ENCODE measurements at regions not wholly inside any gene's neighbourhood (a gene's known extent, or its start where the extent isn't known, plus 50 kb on each side); places are given as distances from the start of the nearest gene placed in this dataset.

- DNase-seq (ENCODE audit: low read depth in 2 of 2): no peak
Observed at GRCh38 chr19:31706691-31707620, 357.7 kb upstream of the TSHZ3 start.

- DNase-seq (ENCODE audit: low read depth in 2 of 2): no peak
Observed at GRCh38 chr19:31708520-31708919, 359.3 kb upstream of the TSHZ3 start.

- DNase-seq (ENCODE audit: low read depth in 2 of 2): no peak
Observed at GRCh38 chr19:31709476-31709875, 360.2 kb upstream of the TSHZ3 start.

GRCh38 chr19:31715249-31715945 lies 366.2 kb upstream of the TSHZ3 start:
- no peak for DNase-seq (ENCODE audit: low read depth in 2 of 2)

DNA sequence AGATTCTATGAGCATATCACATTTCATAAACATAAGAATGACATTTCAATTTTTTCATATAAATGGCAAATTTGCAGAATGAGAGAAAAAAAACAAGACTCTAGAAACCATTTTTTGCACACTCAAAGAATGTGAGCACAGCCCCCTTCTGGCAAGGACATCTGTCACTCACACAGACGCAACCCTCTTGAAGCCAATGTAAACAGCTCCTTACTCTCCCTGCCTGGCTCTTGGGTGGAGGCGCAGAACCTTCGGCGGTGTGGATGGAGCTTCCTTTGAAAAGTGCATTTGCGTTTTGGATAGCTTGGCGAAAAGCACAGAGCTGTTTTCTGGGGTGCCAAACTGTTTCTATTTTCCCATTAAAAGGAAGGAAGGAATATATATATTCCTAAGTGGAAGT lies 367.6 kb upstream of the TSHZ3 start:
- no peak for DNase-seq (ENCODE audit: low read depth in 2 of 2)

GRCh38 chr19:31717269-31717923 lies 368.2 kb upstream of the TSHZ3 start:
- no peak for DNase-seq (ENCODE audit: low read depth in 2 of 2)

DNA sequence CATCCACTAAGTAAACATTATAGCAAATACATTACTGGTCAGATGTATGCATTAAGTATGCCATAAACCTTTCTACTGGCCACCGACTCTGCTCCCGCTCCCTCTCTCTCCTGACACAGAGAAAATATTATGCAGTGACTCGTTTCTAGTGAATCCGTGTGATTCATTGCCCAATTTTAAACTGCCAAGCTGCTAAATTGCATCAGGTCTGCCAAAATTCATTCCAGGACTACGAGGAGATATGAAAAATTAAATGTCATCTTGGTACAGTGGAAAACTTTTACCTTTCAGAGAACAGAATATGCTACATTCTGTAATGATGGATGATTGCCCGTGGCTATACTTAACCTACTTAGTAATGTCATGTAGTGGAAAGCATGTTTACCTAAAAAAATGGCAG lies 368.8 kb upstream of the TSHZ3 start:
- DNase-seq (ENCODE audit: low read depth in 2 of 2): no peak

DNA sequence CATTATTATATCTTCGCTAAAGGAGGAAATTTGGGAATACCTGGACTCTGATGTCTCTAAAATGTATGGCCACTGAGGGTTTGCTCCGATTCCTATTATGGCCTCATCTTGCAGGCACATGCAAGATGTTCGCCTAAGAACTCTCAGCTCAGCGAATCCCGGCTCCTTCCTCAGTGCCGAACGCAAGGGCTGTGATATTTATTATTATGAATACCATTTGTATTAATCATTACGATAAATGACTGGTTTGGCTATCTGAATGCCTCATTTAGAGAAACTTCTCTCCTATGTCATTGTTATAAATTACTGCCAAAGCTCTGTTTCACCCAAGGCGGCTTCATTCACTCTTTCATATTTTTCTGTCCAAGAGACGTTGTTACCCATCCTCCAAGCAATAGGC lies 369.7 kb upstream of the TSHZ3 start:
- no peak for DNase-seq (ENCODE audit: low read depth in 2 of 2)

DNA sequence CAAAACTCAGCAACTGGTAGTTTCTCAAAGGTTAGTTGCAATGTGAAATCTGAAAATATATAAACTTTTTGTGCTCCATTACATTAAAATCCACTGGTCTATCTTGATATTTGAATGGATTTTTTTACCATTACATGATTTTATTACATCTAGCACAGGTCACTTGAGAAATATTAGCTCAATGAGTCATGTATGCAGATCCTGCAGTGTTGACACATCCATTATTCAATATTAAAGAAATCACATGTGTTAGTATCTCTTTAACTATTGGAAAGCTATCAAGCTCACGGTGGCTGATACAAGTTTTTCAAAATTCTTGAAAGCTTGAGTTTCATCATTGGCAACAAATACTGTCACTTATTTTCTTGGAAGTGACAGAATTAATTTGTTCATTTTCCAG lies 373.9 kb upstream of the TSHZ3 start:
- no peak for DNase-seq (ENCODE audit: low read depth in 2 of 2)

DNA sequence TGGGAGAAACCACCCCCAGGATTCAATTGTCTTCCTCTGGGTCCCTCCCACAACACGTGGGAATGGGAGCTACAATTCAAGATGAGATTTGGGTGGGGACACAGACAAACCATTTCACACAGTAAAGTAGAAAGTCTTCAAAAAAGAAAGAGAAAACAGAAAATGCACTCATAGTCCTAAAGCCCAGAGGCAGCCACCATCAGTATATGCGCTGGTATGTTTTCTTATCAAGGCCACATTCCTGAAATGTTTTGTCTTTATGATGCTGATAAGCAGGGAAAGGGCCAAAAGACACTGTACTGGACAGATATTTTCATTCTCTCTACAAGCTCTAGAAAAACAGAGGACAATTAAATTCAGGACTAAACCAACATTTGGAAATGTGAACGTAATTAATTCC lies 375.8 kb upstream of the TSHZ3 start:
- no peak for DNase-seq (ENCODE audit: low read depth in 2 of 2)

DNA sequence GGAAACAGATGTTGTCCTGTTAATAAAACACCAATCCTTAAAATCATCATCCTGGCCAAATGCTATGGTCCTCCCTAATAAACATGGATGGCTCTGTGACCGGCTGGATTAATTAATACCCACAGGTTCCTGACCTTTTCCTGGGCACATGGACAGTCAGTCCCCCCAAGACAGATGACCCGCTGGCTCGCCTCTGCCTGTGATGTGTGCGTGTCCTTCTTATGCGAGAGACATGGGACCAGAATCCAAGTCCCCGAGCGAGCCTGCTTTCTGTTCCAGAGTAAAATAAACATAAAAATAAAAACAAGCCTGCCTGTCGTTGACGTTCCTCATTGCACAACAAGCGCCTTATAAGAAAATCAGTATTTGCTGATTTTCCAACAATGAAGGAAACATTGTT lies 378.3 kb upstream of the TSHZ3 start:
- no peak for DNase-seq (ENCODE audit: low read depth in 2 of 2)

GRCh38 chr19:31730270-31730669 lies 381.0 kb upstream of the TSHZ3 start:
- no peak for DNase-seq (ENCODE audit: low read depth in 2 of 2)

DNA sequence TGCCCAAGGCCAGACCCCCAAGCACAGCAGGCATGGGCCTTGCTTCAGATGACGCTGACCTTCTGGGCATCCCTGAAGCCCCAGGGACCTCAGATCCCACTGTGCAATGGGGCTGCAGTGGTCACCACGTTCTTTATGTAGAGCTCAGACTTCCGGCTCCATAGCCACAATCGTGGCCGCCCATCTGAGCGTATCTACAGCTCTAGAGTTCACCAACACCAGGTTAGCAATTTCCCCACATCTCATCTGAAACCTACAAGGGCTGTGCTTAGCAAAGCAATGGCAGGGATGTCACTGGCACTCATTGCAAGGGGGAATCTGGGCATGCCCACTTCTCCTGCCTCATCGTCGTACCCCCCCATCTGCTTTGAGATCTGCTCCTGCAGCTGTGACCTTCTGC lies 384.4 kb upstream of the TSHZ3 start:
- no peak for DNase-seq (ENCODE audit: low read depth in 2 of 2)

GRCh38 chr19:31742249-31742648 lies 393.0 kb upstream of the TSHZ3 start:
- DNase-seq (ENCODE audit: low read depth in 2 of 2): no peak

- no peak for DNase-seq (ENCODE audit: low read depth in 2 of 2)
Observed at GRCh38 chr19:31745731-31746130, 396.5 kb upstream of the TSHZ3 start.

DNA sequence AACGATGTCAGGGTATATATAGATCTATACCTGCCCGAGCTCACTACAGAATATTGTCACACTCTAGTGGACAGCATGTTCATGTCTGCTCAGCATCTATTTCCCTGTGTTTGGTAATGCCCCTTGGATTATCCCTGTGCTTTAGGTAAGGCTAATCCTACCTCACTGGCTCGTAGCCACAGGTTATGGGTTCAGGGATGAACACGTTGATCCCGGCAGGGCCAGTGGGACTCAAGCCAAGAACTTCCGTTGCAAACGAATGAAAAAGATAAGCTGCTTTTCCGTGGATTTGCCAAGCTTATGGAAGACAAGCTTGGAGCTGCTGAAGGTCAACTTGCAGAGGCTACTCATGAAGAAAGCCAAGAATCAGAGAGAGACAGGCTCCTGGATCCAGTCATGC lies 400.0 kb upstream of the TSHZ3 start:
- DNase-seq (ENCODE audit: low read depth in 2 of 2): no peak

DNA sequence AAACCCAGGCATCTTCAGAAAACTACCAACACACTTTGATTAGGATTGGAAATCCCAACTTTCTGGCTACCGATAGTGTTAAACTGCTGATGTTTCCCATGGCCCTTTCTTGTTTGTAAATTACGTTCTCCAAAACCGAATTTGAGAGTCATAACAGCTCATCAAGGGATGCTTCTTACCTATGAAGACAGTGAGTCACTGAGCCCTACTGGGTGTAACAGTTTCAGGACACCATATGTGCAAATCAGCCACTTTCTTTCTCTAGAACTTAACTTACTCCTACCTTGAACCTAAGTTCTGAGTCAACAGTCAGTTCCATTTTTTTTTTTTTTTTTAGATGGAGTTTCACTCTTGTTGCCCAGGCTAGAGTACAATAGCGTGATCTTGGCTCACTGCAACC lies 410.1 kb upstream of the TSHZ3 start:
- no peak for DNase-seq (ENCODE audit: low read depth in 2 of 2)

DNA sequence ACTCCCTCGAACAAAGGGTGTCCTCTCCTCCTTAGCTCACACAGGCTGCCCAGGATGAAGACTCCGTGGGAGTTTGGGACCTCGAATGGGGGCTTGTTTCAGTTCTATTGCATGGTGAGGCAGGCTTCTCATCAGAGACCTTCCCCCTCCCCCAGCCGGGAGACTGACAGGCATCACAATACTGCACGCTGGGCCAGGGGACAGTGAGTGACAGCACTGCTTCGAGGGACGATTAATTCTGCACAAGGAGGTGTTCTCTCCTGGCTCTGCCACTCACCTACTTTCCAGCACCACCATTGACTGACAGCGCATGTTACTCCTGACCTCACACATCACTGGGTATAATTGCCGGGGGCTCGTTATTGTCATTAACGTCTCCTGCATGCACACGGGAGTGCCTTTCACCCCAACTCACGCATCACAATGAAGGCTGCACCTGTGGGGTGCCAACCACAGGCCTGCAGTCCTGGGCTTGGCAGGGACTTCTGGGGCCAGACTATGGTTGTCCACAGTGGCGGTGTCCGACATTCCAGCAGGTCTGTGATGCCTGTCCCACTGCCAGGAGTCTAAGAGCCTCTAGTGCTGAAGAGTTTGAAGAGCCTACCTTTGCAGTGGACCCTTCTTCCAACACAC lies 412.2 kb upstream of the TSHZ3 start:
- no peak for DNase-seq (ENCODE audit: low read depth in 2 of 2)

GRCh38 chr19:31770223-31770622 lies 421.0 kb upstream of the TSHZ3 start:
- no peak for DNase-seq (ENCODE audit: low read depth in 2 of 2)

DNA sequence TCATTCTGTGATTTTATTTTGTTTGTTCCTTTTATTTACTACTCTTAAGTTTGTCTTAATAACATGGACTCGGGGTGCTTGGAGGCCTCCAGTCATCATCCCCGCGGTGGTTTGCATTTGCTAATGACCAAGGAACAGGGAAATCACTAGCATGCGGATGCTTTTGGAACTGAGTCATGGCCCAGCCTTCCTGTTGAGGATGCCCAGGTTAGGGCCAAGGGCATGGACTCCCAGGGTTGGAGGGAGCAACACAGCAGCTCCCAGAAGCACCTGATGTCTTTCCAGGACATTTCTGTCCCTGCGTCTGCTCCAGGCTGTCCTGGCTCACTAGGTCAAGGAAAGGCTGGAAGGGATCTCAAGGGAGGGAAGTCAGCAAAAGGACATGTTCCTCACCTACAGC lies 423.7 kb upstream of the TSHZ3 start:
- no peak for DNase-seq (ENCODE audit: low read depth in 2 of 2)

GRCh38 chr19:31781542-31781941 lies 432.3 kb upstream of the TSHZ3 start:
- no peak for DNase-seq (ENCODE audit: low read depth in 2 of 2)

DNA sequence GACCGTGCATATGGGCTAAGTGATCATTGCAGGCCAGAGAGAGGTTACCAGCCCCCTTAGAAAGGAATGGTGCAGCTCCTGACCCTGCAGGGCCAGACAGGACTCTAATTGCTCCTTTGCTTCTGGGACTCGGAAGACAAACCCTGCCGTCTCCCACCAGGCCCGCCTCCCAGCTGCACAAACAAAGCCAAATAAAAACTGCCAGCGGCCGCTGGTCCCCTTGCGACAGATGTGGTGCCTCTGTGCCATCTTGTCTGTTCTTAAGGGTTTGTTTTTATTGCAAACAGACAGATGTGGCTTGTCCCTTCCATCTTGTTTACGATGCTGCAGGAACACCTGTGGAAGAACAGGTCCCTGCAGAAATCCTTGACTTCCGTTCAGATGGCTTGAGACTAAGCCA lies 434.4 kb upstream of the TSHZ3 start:
- DNase-seq (ENCODE audit: low read depth in 2 of 2): no peak

Measured in stimulated activated CD8-positive, alpha-beta memory T cell treated with anti-CD3 and anti-CD28 coated beads, Interleukin-15, amount 100 ng/mL, for 48 hours (primary cell).